ENCODE measurements at regions not wholly inside any gene's neighbourhood (a gene's known extent, or its start where the extent isn't known, plus 50 kb on each side); places are given as distances from the start of the nearest gene placed in this dataset.

DNA sequence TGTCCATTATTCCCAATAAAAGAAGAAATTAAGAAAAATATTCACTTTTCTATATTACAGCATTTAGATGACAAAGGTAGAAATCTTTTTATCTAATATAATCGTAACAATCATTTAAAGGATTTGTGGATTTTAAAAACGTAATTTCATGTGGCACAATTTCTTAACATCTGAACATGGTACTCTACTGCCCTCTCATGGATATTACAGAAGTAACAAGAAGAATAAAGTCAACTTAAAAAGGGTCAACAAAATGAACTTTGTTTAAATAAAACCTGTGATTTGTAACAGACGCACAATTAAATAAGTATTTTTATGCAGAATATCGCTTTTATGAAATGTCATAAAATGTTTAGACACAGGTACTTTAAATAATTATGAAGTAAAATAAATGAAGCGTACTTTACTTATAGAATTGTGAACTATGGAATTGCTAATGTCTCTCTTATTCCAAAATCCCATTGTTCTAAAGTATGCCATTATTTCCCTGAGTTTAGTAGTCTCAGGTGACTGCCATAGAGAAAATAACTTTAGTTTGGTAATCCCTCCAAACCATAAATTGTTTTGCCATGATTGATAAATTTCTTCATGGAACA, 366.8 kb upstream of the ZNF385D start:
- Histone ChIP-seq H3K27ac (ENCODE audit: low read depth, low read length) (no peak overlapping the region), H3K9me3 (ENCODE audit: control insufficient read depth in 5 of 5, low read length in 5 of 5) (no peaks in the 10 kb centered on the region), H3K9ac (ENCODE audit: low read length in 5 of 5) (no peak overlapping the region), H3K4me3 (ENCODE audit: low read depth in 1 of 5, low read length in 5 of 5) (no peak overlapping the region), H3K27me3 (ENCODE audit: control insufficient read depth in 5 of 5, insufficient read depth in 4 of 5, low read length in 5 of 5) (no peaks in the 10 kb centered on the region), H3K4me1 (ENCODE audit: control insufficient read depth in 5 of 5, insufficient read depth in 5 of 5, low read length in 5 of 5) (no peaks in the 10 kb centered on the region), H3K36me3 (ENCODE audit: control insufficient read depth in 5 of 5, insufficient read depth in 5 of 5, low read length in 5 of 5) (no peaks in the 10 kb centered on the region)

DNA sequence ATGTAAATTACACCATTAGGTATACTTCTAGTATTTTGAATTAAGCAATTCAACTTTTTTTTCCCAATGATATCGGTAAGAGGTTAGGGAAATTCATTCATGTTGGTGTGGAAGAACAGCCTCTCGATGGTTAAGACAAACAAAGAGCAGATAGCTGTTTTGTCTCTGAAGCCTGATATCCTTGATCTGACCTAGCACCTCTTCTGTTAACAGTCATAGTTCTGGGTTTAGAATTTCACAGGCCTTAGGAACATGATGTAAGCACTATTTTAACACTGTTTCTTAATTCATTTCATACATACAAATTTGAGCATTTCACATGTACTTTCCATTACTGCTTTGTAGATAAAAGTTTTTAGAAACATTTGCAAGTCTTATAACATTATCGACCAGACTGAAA, 367.5 kb upstream of the ZNF385D start:
- no peaks in the 10 kb centered on the region for H3K4me1 ChIP-seq (ENCODE audit: control insufficient read depth in 5 of 5, insufficient read depth in 5 of 5, low read length in 5 of 5)
- H3K9ac ChIP-seq (ENCODE audit: low read length in 5 of 5): no peak overlapping the region
- H3K27me3 ChIP-seq (ENCODE audit: control insufficient read depth in 5 of 5, insufficient read depth in 4 of 5, low read length in 5 of 5): no peaks in the 10 kb centered on the region
- no peak overlapping the region for H3K27ac ChIP-seq (ENCODE audit: low read depth, low read length)
- H3K9me3 ChIP-seq (ENCODE audit: control insufficient read depth in 5 of 5, low read length in 5 of 5): no peaks in the 10 kb centered on the region
- no peaks in the 10 kb centered on the region for H3K36me3 ChIP-seq (ENCODE audit: control insufficient read depth in 5 of 5, insufficient read depth in 5 of 5, low read length in 5 of 5)
- H3K4me3 ChIP-seq (ENCODE audit: low read depth in 1 of 5, low read length in 5 of 5): no peak overlapping the region

DNA sequence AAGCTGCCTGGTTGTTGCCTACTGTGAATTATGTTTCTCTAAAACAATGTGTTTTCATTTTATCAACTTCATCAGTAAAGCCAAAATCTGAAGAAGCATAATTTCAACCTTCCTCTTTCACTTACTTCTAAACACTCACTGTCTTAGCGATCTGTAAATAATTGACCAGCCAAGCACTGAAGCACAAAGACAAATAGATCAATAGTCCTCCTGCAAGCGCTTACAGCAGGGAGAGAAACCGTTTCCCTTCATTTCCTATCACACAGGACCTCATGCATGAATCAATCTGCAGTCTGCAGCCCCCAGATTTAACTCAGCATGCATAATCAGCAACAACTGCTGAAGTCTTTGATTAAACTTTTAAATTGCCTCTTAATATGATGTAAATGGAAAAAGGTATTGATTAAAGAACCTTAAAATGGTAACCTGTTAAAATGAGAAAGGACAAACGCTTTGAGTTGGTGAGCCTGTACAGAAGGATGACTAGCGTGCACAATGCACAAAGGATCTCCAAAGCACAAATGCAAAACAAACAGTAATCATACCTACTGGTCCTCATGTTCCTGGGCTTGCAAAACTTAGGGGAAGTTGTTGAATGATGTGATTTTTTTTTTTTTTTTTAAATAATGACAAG, 370.2 kb upstream of the ZNF385D start:
- Histone ChIP-seq H3K9ac (ENCODE audit: low read length in 5 of 5) (no peak overlapping the region), H3K9me3 (ENCODE audit: control insufficient read depth in 5 of 5, low read length in 5 of 5) (no peaks in the 10 kb centered on the region), H3K36me3 (ENCODE audit: control insufficient read depth in 5 of 5, insufficient read depth in 5 of 5, low read length in 5 of 5) (no peaks in the 10 kb centered on the region), H3K4me3 (ENCODE audit: low read depth in 1 of 5, low read length in 5 of 5) (no peak overlapping the region), H3K27ac (ENCODE audit: low read depth, low read length) (no peak overlapping the region), H3K27me3 (ENCODE audit: control insufficient read depth in 5 of 5, insufficient read depth in 4 of 5, low read length in 5 of 5) (no peaks in the 10 kb centered on the region), H3K4me1 (ENCODE audit: control insufficient read depth in 5 of 5, insufficient read depth in 5 of 5, low read length in 5 of 5) (no peaks in the 10 kb centered on the region)

DNA sequence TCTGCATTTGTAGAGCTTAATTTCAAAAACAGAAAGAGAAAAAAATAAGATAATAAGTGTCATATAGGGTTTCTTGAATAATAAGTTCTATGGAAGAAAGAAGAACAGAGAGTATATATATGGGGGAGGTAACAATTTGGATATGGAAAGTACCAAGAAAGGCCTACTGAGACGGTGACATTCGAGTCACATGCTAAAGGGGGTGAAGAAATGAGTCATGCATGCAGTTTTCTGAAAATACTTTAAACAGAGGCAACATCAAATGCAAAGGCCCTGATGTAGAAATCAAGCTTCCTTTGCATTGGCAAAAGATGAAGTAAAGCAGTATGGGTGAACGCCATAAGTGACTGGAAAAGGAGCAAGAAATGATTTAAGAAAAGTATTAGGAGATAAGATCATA, 371.6 kb upstream of the ZNF385D start:
- H3K4me3 ChIP-seq (ENCODE audit: low read depth in 1 of 5, low read length in 5 of 5): no peak overlapping the region
- no peaks in the 10 kb centered on the region for H3K9me3 ChIP-seq (ENCODE audit: control insufficient read depth in 5 of 5, low read length in 5 of 5)
- H3K27ac ChIP-seq (ENCODE audit: low read depth, low read length): no peak overlapping the region
- H3K9ac ChIP-seq (ENCODE audit: low read length in 5 of 5): no peak overlapping the region
- H3K4me1 ChIP-seq (ENCODE audit: control insufficient read depth in 5 of 5, insufficient read depth in 5 of 5, low read length in 5 of 5): no peaks in the 10 kb centered on the region
- H3K27me3 ChIP-seq (ENCODE audit: control insufficient read depth in 5 of 5, insufficient read depth in 4 of 5, low read length in 5 of 5): no peaks in the 10 kb centered on the region
- H3K36me3 ChIP-seq (ENCODE audit: control insufficient read depth in 5 of 5, insufficient read depth in 5 of 5, low read length in 5 of 5): no peaks in the 10 kb centered on the region

DNA sequence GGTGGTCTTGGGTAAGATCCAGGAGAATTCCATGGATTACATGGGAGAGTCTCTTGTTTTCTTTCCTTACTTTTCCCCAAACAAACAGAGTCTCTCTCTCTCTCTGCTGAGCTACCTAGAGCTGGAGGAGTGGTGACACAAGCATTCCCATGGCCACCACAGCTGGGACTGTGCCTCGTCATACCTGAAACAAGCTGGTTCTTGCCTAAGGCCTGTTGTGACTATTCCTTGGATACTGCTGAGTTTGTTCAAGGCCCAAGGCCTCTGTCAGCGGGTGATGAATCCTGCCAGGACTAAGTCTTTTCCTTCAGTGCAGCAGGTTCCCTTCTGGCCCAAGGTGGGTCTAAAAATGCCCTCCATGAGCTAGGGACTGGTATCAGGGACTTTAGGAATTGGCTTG, 378.1 kb upstream of the ZNF385D start:
- Histone ChIP-seq H3K27me3 (ENCODE audit: control insufficient read depth in 5 of 5, insufficient read depth in 4 of 5, low read length in 5 of 5) (no peaks in the 10 kb centered on the region), H3K9ac (ENCODE audit: low read length in 5 of 5) (no peak overlapping the region), H3K36me3 (ENCODE audit: control insufficient read depth in 5 of 5, insufficient read depth in 5 of 5, low read length in 5 of 5) (no peaks in the 10 kb centered on the region), H3K4me1 (ENCODE audit: control insufficient read depth in 5 of 5, insufficient read depth in 5 of 5, low read length in 5 of 5) (no peaks in the 10 kb centered on the region), H3K9me3 (ENCODE audit: control insufficient read depth in 5 of 5, low read length in 5 of 5) (no peaks in the 10 kb centered on the region), H3K27ac (ENCODE audit: low read depth, low read length) (no peak overlapping the region), H3K4me3 (ENCODE audit: low read depth in 1 of 5, low read length in 5 of 5) (no peak overlapping the region)

DNA sequence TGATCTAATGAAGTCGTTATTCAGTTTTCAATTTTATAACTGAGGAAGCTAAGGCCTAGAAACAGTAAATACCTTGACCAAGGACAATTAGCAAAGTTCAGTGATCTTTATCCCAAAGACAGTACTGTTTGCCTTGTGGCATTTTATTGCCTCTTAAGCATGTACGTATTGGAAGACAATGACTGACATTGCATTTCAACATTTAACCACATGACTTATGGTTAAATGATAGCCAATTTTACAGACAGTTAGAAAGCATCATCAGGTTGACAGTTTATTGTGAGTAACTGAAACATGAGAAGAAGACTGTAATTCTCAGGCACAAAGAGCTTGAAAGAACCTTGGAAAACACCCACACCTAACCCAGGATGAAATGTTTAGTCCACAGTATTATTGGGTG, 390.8 kb upstream of the ZNF385D start:
- Histone ChIP-seq H3K9me3 (ENCODE audit: control insufficient read depth in 5 of 5, low read length in 5 of 5) (no peaks in the 10 kb centered on the region), H3K4me1 (ENCODE audit: control insufficient read depth in 5 of 5, insufficient read depth in 5 of 5, low read length in 5 of 5) (no peaks in the 10 kb centered on the region), H3K9ac (ENCODE audit: low read length in 5 of 5) (no peak overlapping the region), H3K36me3 (ENCODE audit: control insufficient read depth in 5 of 5, insufficient read depth in 5 of 5, low read length in 5 of 5) (no peaks in the 10 kb centered on the region), H3K27ac (ENCODE audit: low read depth, low read length) (no peak overlapping the region), H3K27me3 (ENCODE audit: control insufficient read depth in 5 of 5, insufficient read depth in 4 of 5, low read length in 5 of 5) (no peaks in the 10 kb centered on the region), H3K4me3 (ENCODE audit: low read depth in 1 of 5, low read length in 5 of 5) (no peak overlapping the region)

DNA sequence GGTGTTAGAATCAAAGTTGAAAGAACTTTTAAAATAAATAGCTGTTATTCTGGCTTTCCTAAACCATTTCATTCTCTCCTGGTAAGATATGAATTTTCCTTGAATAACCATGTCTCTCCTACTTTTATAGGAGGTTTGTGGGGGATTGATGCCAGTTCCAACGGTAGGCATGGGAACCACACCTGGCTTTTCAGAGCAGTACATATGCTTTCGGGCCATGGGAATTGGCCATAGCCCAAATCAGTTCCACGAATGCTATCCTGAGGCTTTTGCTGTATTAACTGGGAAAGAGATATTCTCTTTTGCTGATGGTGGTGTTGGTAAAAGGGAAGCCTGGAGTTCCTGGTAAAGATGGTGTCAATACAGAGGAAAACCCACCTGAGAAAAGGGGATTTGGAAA, 396.2 kb upstream of the ZNF385D start:
- no peak overlapping the region for H3K27ac ChIP-seq (ENCODE audit: low read depth, low read length)
- H3K4me3 ChIP-seq (ENCODE audit: low read depth in 1 of 5, low read length in 5 of 5): no peak overlapping the region
- H3K9me3 ChIP-seq (ENCODE audit: control insufficient read depth in 5 of 5, low read length in 5 of 5): no peaks in the 10 kb centered on the region
- H3K9ac ChIP-seq (ENCODE audit: low read length in 5 of 5): no peak overlapping the region
- H3K4me1 ChIP-seq (ENCODE audit: control insufficient read depth in 5 of 5, insufficient read depth in 5 of 5, low read length in 5 of 5): no peaks in the 10 kb centered on the region
- H3K27me3 ChIP-seq (ENCODE audit: control insufficient read depth in 5 of 5, insufficient read depth in 4 of 5, low read length in 5 of 5): no peaks in the 10 kb centered on the region
- H3K36me3 ChIP-seq (ENCODE audit: control insufficient read depth in 5 of 5, insufficient read depth in 5 of 5, low read length in 5 of 5): no peaks in the 10 kb centered on the region

DNA sequence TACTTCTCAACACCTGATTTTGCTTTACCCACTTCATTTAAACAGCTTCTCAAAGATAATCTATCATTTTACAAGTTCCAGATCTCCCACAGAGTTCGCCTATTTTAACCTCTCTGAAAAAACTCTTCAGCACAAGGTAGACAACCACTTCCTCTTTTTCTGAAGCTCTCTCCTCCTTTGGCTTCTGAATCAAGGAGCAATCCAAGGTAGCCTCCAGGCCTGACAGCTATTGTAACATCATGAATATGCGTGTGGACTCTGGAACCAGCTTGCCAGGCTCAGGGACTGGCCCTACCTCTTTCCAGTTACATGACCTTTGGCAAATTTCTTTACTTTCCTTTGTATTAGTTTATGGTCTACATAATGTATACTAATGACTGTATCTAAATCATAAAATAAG, 405.9 kb upstream of the ZNF385D start:
- H3K9me3 ChIP-seq (ENCODE audit: control insufficient read depth in 5 of 5, low read length in 5 of 5): no peaks in the 10 kb centered on the region
- no peaks in the 10 kb centered on the region for H3K36me3 ChIP-seq (ENCODE audit: control insufficient read depth in 5 of 5, insufficient read depth in 5 of 5, low read length in 5 of 5)
- H3K27ac ChIP-seq (ENCODE audit: low read depth, low read length): no peak overlapping the region
- H3K27me3 ChIP-seq (ENCODE audit: control insufficient read depth in 5 of 5, insufficient read depth in 4 of 5, low read length in 5 of 5): peaks cover 0 to 3% (median 0%) of the 10 kb centered on the region in 5 donors
- no peak overlapping the region for H3K4me3 ChIP-seq (ENCODE audit: low read depth in 1 of 5, low read length in 5 of 5)
- H3K4me1 ChIP-seq (ENCODE audit: control insufficient read depth in 5 of 5, insufficient read depth in 5 of 5, low read length in 5 of 5): no peaks in the 10 kb centered on the region
- no peak overlapping the region for H3K9ac ChIP-seq (ENCODE audit: low read length in 5 of 5)

DNA sequence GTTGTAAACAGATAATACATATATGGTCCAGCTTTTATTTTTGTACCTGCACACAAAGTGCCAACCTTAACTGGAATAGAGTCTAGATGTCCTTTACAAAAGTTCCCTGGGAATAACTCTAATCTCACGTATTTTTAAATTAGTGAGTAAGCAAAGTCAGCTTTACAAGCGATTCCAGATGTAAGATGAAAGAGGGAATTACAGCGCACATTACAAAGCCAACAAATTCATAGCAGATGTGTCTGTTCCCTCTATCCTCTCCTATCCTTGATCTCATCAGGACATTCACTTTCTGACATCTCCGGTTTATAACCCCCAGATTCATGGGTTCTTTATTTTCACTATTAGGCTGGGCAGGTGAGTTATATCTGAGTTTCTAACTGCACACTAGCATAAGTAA, 406.8 kb upstream of the ZNF385D start:
- H3K36me3 ChIP-seq (ENCODE audit: control insufficient read depth in 5 of 5, insufficient read depth in 5 of 5, low read length in 5 of 5): no peaks in the 10 kb centered on the region
- H3K4me3 ChIP-seq (ENCODE audit: low read depth in 1 of 5, low read length in 5 of 5): no peak overlapping the region
- H3K9me3 ChIP-seq (ENCODE audit: control insufficient read depth in 5 of 5, low read length in 5 of 5): no peaks in the 10 kb centered on the region
- peaks cover 0 to 3% (median 0%) of the 10 kb centered on the region in 5 donors for H3K27me3 ChIP-seq (ENCODE audit: control insufficient read depth in 5 of 5, insufficient read depth in 4 of 5, low read length in 5 of 5)
- H3K4me1 ChIP-seq (ENCODE audit: control insufficient read depth in 5 of 5, insufficient read depth in 5 of 5, low read length in 5 of 5): no peaks in the 10 kb centered on the region
- H3K9ac ChIP-seq (ENCODE audit: low read length in 5 of 5): no peak overlapping the region
- H3K27ac ChIP-seq (ENCODE audit: low read depth, low read length): no peak overlapping the region

DNA sequence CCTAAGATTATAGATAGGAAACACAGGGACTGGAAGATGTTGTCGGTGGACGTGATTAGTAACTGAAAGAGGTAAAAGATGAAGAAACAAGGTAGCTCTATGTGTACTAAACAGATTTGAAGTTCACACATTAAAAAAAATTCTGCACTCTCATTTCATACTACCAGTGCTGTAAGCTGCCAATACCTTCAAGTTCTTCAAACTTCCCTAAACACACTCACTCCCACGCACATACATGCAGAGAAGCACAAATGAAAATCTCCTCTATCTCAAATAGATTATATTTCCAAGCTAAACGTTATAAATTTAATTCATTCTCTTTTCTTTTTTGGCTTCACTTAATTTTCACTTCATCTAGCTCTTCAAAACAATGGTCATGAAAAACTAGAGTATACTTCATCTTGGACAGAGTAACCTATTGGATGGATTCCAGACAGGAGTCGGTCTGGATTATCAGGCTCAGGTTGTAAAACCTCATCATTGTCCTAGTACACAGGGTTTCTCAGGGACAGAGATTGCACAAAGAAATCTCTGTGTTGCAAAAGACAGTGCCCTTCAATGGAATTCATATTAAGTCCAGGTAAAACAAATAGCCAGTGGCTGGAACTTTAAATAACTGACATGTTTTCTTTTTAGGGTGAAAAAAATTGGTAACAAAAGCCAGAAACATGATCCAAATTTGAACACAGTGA, 408.1 kb upstream of the ZNF385D start:
- H3K36me3 ChIP-seq (ENCODE audit: control insufficient read depth in 5 of 5, insufficient read depth in 5 of 5, low read length in 5 of 5): no peaks in the 10 kb centered on the region
- no peaks in the 10 kb centered on the region for H3K9me3 ChIP-seq (ENCODE audit: control insufficient read depth in 5 of 5, low read length in 5 of 5)
- H3K9ac ChIP-seq (ENCODE audit: low read length in 5 of 5): no peak overlapping the region
- no peak overlapping the region for H3K27ac ChIP-seq (ENCODE audit: low read depth, low read length)
- no peaks in the 10 kb centered on the region for H3K4me1 ChIP-seq (ENCODE audit: control insufficient read depth in 5 of 5, insufficient read depth in 5 of 5, low read length in 5 of 5)
- H3K27me3 ChIP-seq (ENCODE audit: control insufficient read depth in 5 of 5, insufficient read depth in 4 of 5, low read length in 5 of 5): peaks cover 0 to 3% (median 0%) of the 10 kb centered on the region in 5 donors
- no peak overlapping the region for H3K4me3 ChIP-seq (ENCODE audit: low read depth in 1 of 5, low read length in 5 of 5)
